K562 (cell line): ENCODE measurements at regions not wholly inside any gene's neighbourhood (a gene's known extent, or its start where the extent isn't known, plus 50 kb on each side); places are given as distances from the start of the nearest gene placed in this dataset.

Source experiments
- ATAC-seq: fragments of 200-7000 bp; cut with Tn5 transposase; 3 replicates; pipeline ENCODE4 v1.9.1; 2020; ENCODE audit warnings: moderate library complexity
- BruUV-seq: library from RNA; stranded (reverse); fragments of 400-500 nt; replicated peaks from 2 replicates; lab custom pipeline; 2021; lab: Mats Ljungman, UMichigan
- CTCF ChIA-PET: fragments of 300-600 bp; formaldehyde crosslinking; extraction: SDS; loops from one replicate; lab custom pipeline; 2021; ENCODE audit warnings: low intra/inter-chr PET ratio; lab: Yijun Ruan, JAX
- POLR2A ChIA-PET: fragments of 300-600, 350-650 bp; sonication (Branson Sonifier 250); formaldehyde crosslinking; extraction: SDS; loops from one replicate; lab custom pipeline; 2021; ENCODE audit warnings: antibody characterized with exemption, inconsistent platforms; lab: Yijun Ruan, JAX
- DNase-seq, 4 experiments: peaks; one replicate each; pipeline versions ENCODE4 v3.0.0 to v3.0.0-alpha.2; 2011 to 2018; ENCODE audit warnings: low spot score in 3 of 4, mixed read lengths in 3 of 4; ENCODE audit errors: extremely low read depth in 1 of 4
- FAIRE-seq: peaks from 2 replicates; lab custom pipeline; 2011; peaks lifted over from hg19 to GRCh38; lab: Jason Lieb, UNC
- H2AFZ ChIP-seq: 2 replicates; pipeline ENCODE4 v1.6.0; 2011; ENCODE audit warnings: low read depth, low read length, control low read depth, inconsistent platforms
- H3K27ac ChIP-seq: fragments of 200-600 bp; 3 replicates; pipeline ENCODE4 v1.8.0; 2011; ENCODE audit warnings: low read depth, mild to moderate bottlenecking, control low read depth, inconsistent platforms, low read length, moderate library complexity, mixed read lengths; ENCODE audit errors: extremely low read depth
- H3K27me3 ChIP-seq, 2 experiments: fragments of 300-600 bp in 1 of 2; 2 replicates in 1 of 2; 3 replicates in 1 of 2; pipeline versions ENCODE4 v1.6.0 to v1.8.0; 2011; ENCODE audit warnings: inconsistent platforms in 2 of 2, low read length in 2 of 2, mild to moderate bottlenecking in 1 of 2, mixed read lengths in 1 of 2, moderate library complexity in 1 of 2; ENCODE audit not compliant: control insufficient read depth in 2 of 2, insufficient read depth in 2 of 2
- H3K36me3 ChIP-seq: fragments of 300-600 bp; 3 replicates; pipeline ENCODE4 v1.8.0; 2011; ENCODE audit warnings: mild to moderate bottlenecking, low read length, inconsistent platforms; ENCODE audit not compliant: control insufficient read depth, insufficient read depth
- H3K4me1 ChIP-seq, 2 experiments: fragments of 200-600 bp in 1 of 2; replicated peaks in 1 of 2; 2 replicates in 1 of 2; 3 replicates in 1 of 2; pipeline versions ENCODE4 v1.5.1 to v1.8.0; 2011; ENCODE audit warnings: inconsistent platforms in 2 of 2, low read length in 2 of 2, mild to moderate bottlenecking in 1 of 2, mixed read lengths in 1 of 2, moderate library complexity in 1 of 2; ENCODE audit not compliant: control insufficient read depth in 2 of 2, insufficient read depth in 2 of 2
- H3K4me2 ChIP-seq: 2 replicates; pipeline ENCODE4 v1.6.1; 2011; ENCODE audit warnings: low read length, control low read depth, inconsistent platforms, mixed read lengths; ENCODE audit not compliant: insufficient read depth
- H3K4me3 ChIP-seq: fragments of 200-600 bp; sonication (generic), shearing (Covaris generic); 2 replicates; pipeline ENCODE4 v1.5.1; 2016; ENCODE audit warnings: control low read depth, inconsistent platforms
- H3K79me2 ChIP-seq: fragments of 200-600 bp; 3 replicates; pipeline ENCODE4 v1.8.0; 2011; ENCODE audit warnings: low read length, inconsistent platforms; ENCODE audit not compliant: control insufficient read depth, insufficient read depth
- H3K9ac ChIP-seq, 2 experiments: 2 replicates each; pipeline versions ENCODE4 v1.6.0 to v1.6.1; 2011; ENCODE audit warnings: low read depth in 2 of 2, low read length in 2 of 2, control low read depth in 1 of 2, inconsistent platforms in 1 of 2, mild to moderate bottlenecking in 1 of 2, mixed read lengths in 1 of 2; ENCODE audit not compliant: insufficient read depth in 1 of 2
- H3K9me1 ChIP-seq: one replicate; pipeline ENCODE4 v1.6.0; 2011; ENCODE audit warnings: inconsistent platforms, mild to moderate bottlenecking, low read length, moderate library complexity; ENCODE audit not compliant: control insufficient read depth, insufficient read depth
- H3K9me3 ChIP-seq: replicated peaks from 2 replicates; pipeline ENCODE4 v1.5.1; 2011; ENCODE audit warnings: low read depth, low read length, inconsistent platforms; ENCODE audit not compliant: control insufficient read depth, insufficient read depth
- H4K20me1 ChIP-seq: replicated peaks from 2 replicates; pipeline ENCODE4 v1.6.1; 2011; ENCODE audit warnings: low read length, inconsistent platforms, mixed read lengths; ENCODE audit not compliant: control insufficient read depth, insufficient read depth
- DEAF1 ChIP-seq: fragments of 450-650 bp; formaldehyde crosslinking; IDR thresholded peaks from 2 replicates; pipeline ENCODE4 v1.4.0; 2020; ENCODE audit warnings: mild to moderate bottlenecking, moderate library complexity
- HMG20A ChIP-seq: fragments of 450-650 bp; formaldehyde crosslinking; conservative IDR thresholded peaks from 2 replicates; pipeline ENCODE4 v1.4.0; 2020; ENCODE audit warnings: mild to moderate bottlenecking, mixed read lengths
- PHF21A ChIP-seq: fragments of 450-650 bp; IDR thresholded peaks from 2 replicates; pipeline ENCODE4 v1.6.1; 2017; ENCODE audit warnings: low read depth, borderline replicate concordance
- PKNOX1 ChIP-seq: fragments of 450-650 bp; IDR thresholded peaks from 2 replicates; pipeline ENCODE4 v1.6.1; 2016
- PML ChIP-seq: IDR thresholded peaks from 2 replicates; pipeline ENCODE4 v1.6.1; 2012; ENCODE audit warnings: low read length, inconsistent platforms
- ZNF347 ChIP-seq: fragments of 450-650 bp; formaldehyde crosslinking; IDR thresholded peaks from 2 replicates; pipeline ENCODE4 v1.4.0; 2020; ENCODE audit warnings: low read depth, mild to moderate bottlenecking, moderate library complexity
- ZSCAN29 ChIP-seq: fragments of 450-650 bp; IDR thresholded peaks from 2 replicates; pipeline ENCODE4 v1.6.1; 2017
- WGBS: fragments of 100-300 bp; shearing (Covaris generic); methylation state at CpG from one replicate; pipeline ENCODE4 v1.1.6; 2016; ENCODE audit warnings: low coverage, mixed read lengths; ENCODE audit not compliant: insufficient coverage; ENCODE audit errors: missing lambda C conversion rate; 5-methylcytosine and 5-hydroxymethylcytosine counted together
- in situ Hi-C: fragments of 300-500 bp; cut with MboI; formaldehyde crosslinking; loops from 4 replicates; pipeline ENCODE4 v1.15.0; 2018; ENCODE audit warnings: inconsistent platforms, mixed read lengths
- intact Hi-C: fragments of 100-400 bp; cut with micrococcal nuclease; formaldehyde crosslinking; loops from 2 replicates; pipeline ENCODE4 v1.14.2; 2022
- TF ChIP-seq, protein P1 (sequence below): fragments of 250-450 bp; sonication (Bioruptor Pico); IDR thresholded peaks from 2 replicates; pipeline ENCODE4 v1.5.0; 2020; ENCODE audit warnings: mild to moderate bottlenecking, borderline replicate concordance

DNA sequence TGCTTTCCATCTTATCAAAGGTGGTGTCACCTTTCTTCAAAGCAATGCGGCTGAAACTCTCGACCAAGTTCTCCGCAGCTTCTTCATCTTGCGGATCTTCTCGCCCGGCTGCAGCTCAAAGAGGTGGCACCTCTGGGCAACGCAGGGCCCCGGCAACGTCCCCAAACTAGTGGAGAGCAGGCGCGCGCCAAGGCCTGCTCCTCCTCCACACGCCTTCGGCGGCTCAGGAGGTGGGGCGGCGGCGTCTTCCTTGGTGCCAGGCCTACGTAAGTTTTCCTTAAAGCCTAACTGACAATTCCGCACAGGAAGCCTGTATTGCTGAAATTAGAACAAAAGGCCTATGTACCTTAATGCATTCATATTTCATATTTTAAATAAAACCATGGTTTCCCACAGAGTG is 112.0 kb downstream of the TMX1 start (continued):
- TF ChIP-seq ZSCAN29 (no peak), DEAF1 (no peak)

GRCh38 chr14:51353901-51354300 is 113.9 kb downstream of the TMX1 start:
- no peak for ATAC-seq
- H3K4me2 ChIP-seq: no peak overlapping the region
- no peak for DNase-seq
- no peak overlapping the region for H3K4me3 ChIP-seq
- H3K27me3 ChIP-seq: no peaks in the 10 kb centered on the region
- in situ Hi-C loops: no loop called here
- FAIRE-seq: no peak
- POLR2A ChIA-PET: no interaction called here
- BruUV-seq: no TSS peak
- no peak overlapping the region for H2AFZ ChIP-seq
- TF ChIP-seq PHF21A (no peak), PML (no peak), HMG20A (CRISPR knock-in tag) (no peak), PKNOX1 (no peak), ZNF347 (CRISPR knock-in tag) (no peak)
- TF ChIP-seq, protein P1, sequence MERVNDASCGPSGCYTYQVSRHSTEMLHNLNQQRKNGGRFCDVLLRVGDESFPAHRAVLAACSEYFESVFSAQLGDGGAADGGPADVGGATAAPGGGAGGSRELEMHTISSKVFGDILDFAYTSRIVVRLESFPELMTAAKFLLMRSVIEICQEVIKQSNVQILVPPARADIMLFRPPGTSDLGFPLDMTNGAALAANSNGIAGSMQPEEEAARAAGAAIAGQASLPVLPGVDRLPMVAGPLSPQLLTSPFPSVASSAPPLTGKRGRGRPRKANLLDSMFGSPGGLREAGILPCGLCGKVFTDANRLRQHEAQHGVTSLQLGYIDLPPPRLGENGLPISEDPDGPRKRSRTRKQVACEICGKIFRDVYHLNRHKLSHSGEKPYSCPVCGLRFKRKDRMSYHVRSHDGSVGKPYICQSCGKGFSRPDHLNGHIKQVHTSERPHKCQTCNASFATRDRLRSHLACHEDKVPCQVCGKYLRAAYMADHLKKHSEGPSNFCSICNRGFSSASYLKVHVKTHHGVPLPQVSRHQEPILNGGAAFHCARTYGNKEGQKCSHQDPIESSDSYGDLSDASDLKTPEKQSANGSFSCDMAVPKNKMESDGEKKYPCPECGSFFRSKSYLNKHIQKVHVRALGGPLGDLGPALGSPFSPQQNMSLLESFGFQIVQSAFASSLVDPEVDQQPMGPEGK (CRISPR knock-in tag): no peak
- no peaks in the 10 kb centered on the region; a peak in 1 of 5 replicates for H3K4me1 ChIP-seq
- H4K20me1 ChIP-seq: no peaks in the 10 kb centered on the region
- H3K27ac ChIP-seq: no peak overlapping the region
- CTCF ChIA-PET: no interaction called here
- no peak overlapping the region for H3K9ac ChIP-seq
- no peaks in the 10 kb centered on the region for H3K9me1 ChIP-seq
- no peaks in the 10 kb centered on the region for H3K79me2 ChIP-seq
- 0% methylated on average over 1 of the region's 1 CpG for WGBS
- intact Hi-C loops: no loop called here
- no peaks in the 10 kb centered on the region for H3K36me3 ChIP-seq
- no peaks in the 10 kb centered on the region for H3K9me3 ChIP-seq
